GM18873 (cell line): ENCODE measurements at regions not wholly inside any gene's neighbourhood (a gene's known extent, or its start where the extent isn't known, plus 50 kb on each side); places are given as distances from the start of the nearest gene placed in this dataset.
"Not testable (repeated sequence)": the region's sequence is repeated elsewhere in the genome, so short reads cannot be mapped to it uniquely, and the experiment has no call there.

Experiments used
- ATAC-seq: cut with Tn5 transposase; IDR thresholded peaks from one replicate; pipeline ENCODE4 v1.9.1; 2021; ENCODE audit warnings: mild to moderate bottlenecking, moderate library complexity, moderate number of reproducible peaks; ENCODE audit not compliant: unreplicated experiment, low FRiP score

DNA sequence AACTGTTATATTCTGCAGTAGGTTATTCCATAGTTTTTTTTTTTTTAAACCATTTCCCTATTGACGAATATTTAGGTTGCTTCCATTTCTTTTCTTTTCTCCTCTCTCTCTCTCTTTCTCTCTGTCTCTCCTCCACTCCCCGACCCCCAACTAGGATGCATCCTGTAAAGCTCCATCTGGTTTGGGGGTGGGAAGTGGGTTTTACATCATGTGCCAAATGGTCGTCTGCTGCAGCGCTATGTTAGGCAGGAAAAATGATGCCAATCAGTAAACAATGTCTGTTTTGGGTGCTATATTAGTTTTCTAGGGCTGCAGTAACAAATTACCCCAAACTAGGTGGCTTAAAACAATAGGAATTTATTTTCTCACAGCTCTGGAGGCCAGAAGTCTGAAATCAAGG, 465.0 kb downstream of the AACS start:
- no peak for ATAC-seq

GRCh38 chr12:125530876-125531275, 465.6 kb downstream of the AACS start:
- no peak for ATAC-seq

DNA sequence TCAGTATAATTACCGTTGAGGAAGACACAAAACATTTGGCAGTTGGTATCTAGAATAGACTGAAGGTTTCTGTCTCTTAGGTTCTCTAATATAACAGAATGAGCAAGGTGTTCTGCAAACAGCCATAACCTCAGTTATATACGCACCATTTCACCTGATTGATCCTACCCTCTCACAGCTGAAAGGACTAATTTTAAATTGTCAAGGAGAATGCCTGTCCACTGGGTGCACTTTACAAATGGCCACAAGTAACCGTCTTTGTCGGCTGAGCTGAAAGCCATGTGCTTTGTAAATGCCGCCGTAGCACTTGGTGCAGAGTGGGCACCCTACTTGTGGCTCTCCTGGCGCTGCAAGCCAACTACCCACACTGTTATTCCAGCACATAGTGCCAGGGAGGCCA, 466.3 kb downstream of the AACS start:
- ATAC-seq = no peak

DNA sequence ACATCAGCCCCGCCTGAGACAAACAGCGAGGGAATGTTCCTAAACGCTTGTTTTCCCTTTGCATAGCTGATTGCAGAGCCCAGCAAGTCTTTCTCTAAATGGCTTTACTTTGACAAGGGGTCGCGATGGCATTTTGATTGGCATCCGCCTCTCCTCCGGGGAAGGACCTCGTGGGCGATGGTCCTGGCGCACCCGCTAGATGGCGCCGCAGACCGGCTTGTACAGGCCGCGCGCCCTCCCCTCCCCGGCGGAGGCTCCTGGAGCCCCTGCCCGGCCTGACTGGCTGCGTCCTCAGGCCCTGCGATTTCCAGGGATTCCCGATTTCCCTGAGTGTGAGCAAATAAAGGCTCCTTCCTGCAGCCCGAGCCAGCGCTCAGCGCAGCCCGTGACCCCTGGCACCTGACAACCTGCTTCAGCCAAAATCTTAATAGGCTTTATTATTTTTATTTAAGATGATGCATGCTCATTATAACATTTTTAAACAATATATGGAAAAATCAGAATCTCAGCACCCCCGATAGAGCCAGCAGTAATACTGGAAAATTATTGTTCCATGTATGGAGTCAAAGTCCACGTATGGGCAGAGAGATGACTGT, 468.3 kb downstream of the AACS start:
- no peak for ATAC-seq

- no peak for ATAC-seq
Measured at GRCh38 chr12:125538401-125539199, 473.4 kb downstream of the AACS start.

GRCh38 chr12:125540580-125541204, 475.5 kb downstream of the AACS start:
- no peak for ATAC-seq

GRCh38 chr12:125544960-125545359, 479.7 kb downstream of the AACS start:
- ATAC-seq = no peak

DNA sequence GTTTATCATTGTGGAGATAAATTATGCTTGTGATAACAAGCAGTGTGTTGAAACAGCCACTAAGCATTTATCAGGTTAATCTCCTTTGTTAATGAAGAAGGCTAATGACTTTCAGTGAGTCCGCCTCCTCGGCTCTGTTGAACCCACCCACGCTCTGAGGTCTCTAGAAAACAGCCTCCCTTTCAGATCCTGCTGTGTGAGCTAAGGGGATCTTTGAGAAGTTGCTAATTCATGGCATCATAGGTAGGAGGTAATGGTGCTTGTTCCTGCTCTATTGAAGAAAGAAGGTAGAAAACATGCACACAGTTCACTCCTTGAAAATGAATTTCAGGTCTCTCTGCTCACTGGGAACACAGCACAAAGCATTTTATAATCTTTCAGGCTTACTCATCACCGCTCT, 483.9 kb downstream of the AACS start:
- no peak for ATAC-seq

- no peak for ATAC-seq
Measured at GRCh38 chr12:125549836-125550235, 484.6 kb downstream of the AACS start.

- ATAC-seq = no peak
Measured at GRCh38 chr12:125552295-125552694, 487.1 kb downstream of the AACS start.

DNA sequence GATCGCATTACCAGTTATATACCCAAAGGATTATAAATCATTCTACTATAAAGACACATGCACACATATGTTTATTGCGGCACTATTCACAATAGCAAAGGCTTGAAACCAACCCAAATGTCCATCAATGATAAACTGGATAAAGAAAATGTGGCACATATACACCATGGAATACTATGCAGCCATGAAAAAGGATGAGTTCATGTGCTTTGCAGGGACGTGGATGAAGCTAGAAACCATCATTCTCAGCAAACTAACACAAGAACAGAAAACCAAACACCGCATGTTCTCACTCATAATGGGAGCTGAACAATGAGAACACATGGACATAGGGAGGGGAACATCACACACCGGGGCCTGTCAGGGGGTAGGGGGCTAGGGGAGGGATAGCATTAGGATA, 495.8 kb downstream of the AACS start:
- not testable (repeated sequence) for ATAC-seq

- ATAC-seq = no peak
Measured at GRCh38 chr12:125564753-125565152, 499.5 kb downstream of the AACS start.

GRCh38 chr12:125567581-125567980, 502.3 kb downstream of the AACS start:
- no peak for ATAC-seq

GRCh38 chr12:125568306-125568705, 503.1 kb downstream of the AACS start:
- ATAC-seq = no peak

DNA sequence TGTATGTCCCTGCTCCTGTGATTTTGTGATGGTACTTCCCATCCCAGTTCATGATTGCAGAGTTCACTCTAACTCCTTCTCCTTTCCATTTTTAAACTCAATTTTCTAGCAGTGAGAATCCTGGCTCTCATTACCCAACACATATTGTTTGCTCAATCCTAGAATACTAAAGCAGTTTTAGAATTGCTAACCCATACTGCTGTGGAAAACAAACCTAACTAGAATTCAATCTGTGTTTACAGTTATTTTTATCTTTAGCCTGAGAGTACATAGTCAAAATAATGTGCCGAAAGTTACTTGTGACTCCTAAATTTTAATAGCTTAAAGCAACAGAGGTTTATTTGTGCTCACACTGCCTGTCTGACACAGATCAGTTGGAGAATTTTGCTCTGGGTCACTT, 508.0 kb downstream of the AACS start:
- no peak for ATAC-seq

- no peak for ATAC-seq
Measured at GRCh38 chr12:125577334-125577733, 512.1 kb downstream of the AACS start.

DNA sequence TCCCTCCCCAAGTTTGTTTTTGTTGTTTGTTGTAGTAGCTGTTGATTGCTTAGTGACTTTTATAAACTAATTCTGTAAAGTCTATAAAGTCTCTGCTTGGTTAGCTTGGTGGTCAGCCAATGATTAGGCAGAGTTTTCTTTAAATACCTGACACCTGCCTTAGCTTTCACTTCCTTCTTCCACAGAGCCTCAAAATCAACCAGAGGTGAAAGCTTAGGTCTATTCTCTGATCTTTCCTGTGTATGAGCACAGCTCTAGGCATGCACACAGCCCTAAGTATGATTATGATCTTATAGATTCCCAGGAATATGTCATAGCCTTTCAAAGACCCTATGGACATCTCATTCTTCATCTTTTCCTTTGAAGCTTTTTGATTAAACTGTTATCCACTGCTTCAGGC, 514.7 kb downstream of the AACS start:
- ATAC-seq = no peak

DNA sequence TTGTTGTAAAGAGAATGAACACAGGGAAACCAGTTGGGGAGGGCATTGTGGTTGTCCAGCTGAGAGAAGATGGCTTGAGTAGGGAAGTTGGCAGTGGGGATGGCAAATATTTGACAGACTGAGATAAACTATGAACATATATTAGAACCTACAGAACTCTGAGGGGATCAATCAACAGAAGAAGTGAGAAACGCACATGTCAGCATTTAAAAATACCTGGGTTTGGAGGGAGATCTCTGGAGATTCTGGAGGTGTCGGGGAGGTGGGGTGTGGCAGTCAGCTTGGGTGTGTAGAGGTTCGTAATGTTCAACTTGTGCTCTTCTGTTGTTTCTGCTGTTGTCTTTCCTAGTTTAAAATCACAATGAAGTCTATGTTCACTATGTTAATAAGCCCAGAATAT, 517.8 kb downstream of the AACS start:
- ATAC-seq = no peak

- ATAC-seq = no peak
Measured at GRCh38 chr12:125586441-125586840, 521.2 kb downstream of the AACS start.

- no peak for ATAC-seq
Measured at GRCh38 chr12:125593269-125593668, 528.0 kb downstream of the AACS start.

DNA sequence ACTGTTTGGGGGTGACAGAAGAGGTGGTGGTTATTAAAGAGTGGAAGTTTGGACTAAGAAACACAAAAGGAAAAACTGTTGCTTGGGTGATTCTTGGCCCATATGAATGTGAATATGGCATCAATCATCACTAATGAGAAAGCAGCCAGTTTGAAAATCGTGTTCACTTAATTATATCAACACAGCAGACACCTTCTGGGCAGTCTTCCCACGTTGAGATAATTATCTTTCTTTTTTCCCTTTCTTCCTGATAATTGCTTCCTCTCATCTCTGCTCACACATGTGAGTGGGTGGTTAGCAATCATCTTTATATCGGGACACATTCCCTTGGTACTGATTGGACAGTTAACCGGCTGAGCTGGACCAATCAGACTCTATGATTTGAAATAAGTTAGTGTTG, 539.7 kb downstream of the AACS start:
- no peak for ATAC-seq

DNA sequence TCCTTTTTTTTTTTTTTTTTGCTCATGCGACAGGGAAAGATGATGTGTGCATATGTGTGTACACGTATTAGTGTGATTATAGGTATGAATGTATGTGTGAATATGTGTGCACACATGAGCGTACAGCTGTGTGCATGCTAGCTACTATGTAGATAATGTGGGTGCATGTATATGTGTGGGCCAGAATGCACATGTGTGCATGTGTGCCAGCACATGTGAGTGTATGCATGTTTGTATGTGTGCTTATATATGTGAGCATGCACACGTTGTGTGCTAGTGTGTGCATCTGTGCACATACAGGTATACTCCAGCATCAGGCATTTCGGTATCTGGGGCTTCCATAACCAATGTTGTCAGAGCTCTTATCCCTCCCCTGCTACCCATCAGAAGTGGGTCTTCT, 541.1 kb downstream of the AACS start:
- ATAC-seq = no peak
